Thymus (tissue), 11 donors: ENCODE measurements at regions not wholly inside any gene's neighbourhood (a gene's known extent, or its start where the extent isn't known, plus 50 kb on each side); places are given as distances from the start of the nearest gene placed in this dataset.

ENCODE experiments used
- DNase-seq, 9 donors: peaks; one replicate each; pipeline ENCODE4 v3.0.0-alpha.2; 2013; ENCODE audit warnings: low spot score in 9 of 9, low read depth in 6 of 9, missing footprints in 1 of 9
- H3K27ac ChIP-seq, 2 donors: one replicate each; pipeline ENCODE4 v1.5.1; 2013; ENCODE audit warnings: control low read depth in 1 of 2, low read depth in 1 of 2, low read length in 1 of 2, mild to moderate bottlenecking in 1 of 2, moderate library complexity in 1 of 2
- H3K27me3 ChIP-seq, 2 donors: one replicate each; pipeline ENCODE4 v1.5.1; 2013; ENCODE audit warnings: low read length in 1 of 2; ENCODE audit not compliant: control insufficient read depth in 2 of 2, insufficient read depth in 1 of 2
- H3K36me3 ChIP-seq, 2 donors: one replicate each; pipeline ENCODE4 v1.5.1; 2013; ENCODE audit warnings: low read length in 1 of 2, mild to moderate bottlenecking in 1 of 2, moderate library complexity in 1 of 2; ENCODE audit not compliant: control insufficient read depth in 2 of 2, insufficient read depth in 2 of 2
- H3K4me1 ChIP-seq, 2 donors: one replicate each; pipeline ENCODE4 v1.5.1; 2013; ENCODE audit warnings: low read length in 2 of 2; ENCODE audit not compliant: control insufficient read depth in 2 of 2, insufficient read depth in 2 of 2
- H3K4me3 ChIP-seq, 2 donors: one replicate each; pipeline ENCODE4 v1.5.1; 2013; ENCODE audit warnings: low read length in 2 of 2, control low read depth in 1 of 2, mild to moderate bottlenecking in 1 of 2
- H3K9me3 ChIP-seq, 2 donors: one replicate each; pipeline ENCODE4 v1.5.1; 2013; ENCODE audit warnings: low read length in 1 of 2, mild to moderate bottlenecking in 1 of 2; ENCODE audit not compliant: control insufficient read depth in 2 of 2, insufficient read depth in 1 of 2
- WGBS: extraction: QIAGEN DNeasy Blood & Tissue Kit; methylation state at CpG from one replicate; pipeline ENCODE4 v1.1.7; 2013; 5-methylcytosine and 5-hydroxymethylcytosine counted together
- donor health status: healthy.

DNA sequence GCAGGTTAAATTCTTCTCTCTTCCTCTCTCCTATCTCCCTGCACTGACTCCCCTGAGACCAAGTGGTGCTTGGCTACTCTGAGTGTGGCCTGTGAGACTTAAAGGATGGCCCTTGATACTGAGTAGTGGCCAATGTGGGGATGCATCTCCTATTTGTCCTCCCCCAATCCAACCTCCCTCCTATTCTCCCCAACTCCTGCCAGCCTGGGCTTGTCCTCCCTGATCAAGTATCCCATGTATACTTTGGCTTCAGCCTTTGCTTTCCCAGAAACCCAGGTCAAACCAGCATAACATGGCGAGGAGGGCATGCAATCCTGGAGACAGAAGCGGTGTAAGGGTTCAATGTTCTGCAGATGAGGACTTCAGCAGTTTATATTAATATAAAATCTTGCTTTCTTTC, 77.9 kb upstream of the GRB10 start:
- Histone ChIP-seq H3K36me3 (no peaks in the 10 kb centered on the region), H3K27ac (no peak overlapping the region), H3K27me3 (no peaks in the 10 kb centered on the region), H3K4me3 (no peak overlapping the region), H3K9me3 (no peaks in the 10 kb centered on the region), H3K4me1 (no peaks in the 10 kb centered on the region)
- whole genome bisulfite sequencing: 94% methylated on average over 2 of the region's 2 CpGs
- DNase-seq: no peak

- WGBS: 96% methylated on average over 5 of the region's 5 CpGs
- Histone ChIP-seq H3K36me3 (no peaks in the 10 kb centered on the region), H3K4me1 (no peaks in the 10 kb centered on the region), H3K27ac (no peak overlapping the region), H3K27me3 (no peaks in the 10 kb centered on the region), H3K4me3 (no peak overlapping the region), H3K9me3 (no peaks in the 10 kb centered on the region)
- DNase-seq: no peak
These were observed 77.5 kb upstream of the GRB10 start for GRCh38 chr7:50860174-50860573.

DNA sequence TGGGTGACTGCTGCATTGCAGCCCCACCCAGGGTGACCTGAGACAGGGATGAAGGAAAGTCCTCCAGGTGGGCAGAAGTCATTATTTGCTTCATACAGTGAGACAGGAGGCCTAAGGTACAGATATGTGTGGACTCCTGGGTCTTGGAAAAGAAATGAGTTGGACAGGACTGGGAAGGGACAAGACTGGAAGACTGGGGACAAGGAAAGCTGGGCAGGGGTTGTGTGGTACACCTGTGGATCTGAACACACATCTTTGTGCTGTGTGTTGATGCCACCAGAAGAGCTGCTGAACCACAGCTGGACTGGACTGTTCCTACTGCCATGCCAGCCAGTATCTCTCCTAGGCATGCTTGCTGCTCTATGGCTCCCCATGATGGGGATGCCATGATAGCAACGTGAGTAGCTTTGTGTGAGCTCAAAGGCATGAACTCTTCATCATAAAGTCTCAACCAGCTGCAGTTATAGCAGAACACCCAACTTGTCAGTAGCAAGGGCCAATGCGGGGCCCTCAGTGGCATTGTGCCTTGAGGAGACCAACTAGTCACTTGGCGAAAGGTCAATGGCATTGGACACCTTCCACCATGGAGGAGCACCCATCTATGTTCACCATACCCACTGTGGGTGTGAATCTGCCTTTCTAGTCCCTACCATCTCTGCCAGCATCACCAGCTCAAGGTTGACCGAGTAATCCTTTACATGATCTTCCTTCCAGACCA, 76.0 kb upstream of the GRB10 start:
- no peaks in the 10 kb centered on the region for H3K4me1 ChIP-seq
- DNase-seq: no peak
- H3K9me3 ChIP-seq: no peaks in the 10 kb centered on the region
- H3K27ac ChIP-seq: no peak overlapping the region
- H3K36me3 ChIP-seq: no peaks in the 10 kb centered on the region
- no peak overlapping the region for H3K4me3 ChIP-seq
- no peaks in the 10 kb centered on the region for H3K27me3 ChIP-seq
- 97% methylated on average over 4 of the region's 4 CpGs for WGBS

GRCh38 chr7:50857804-50858489, 75.3 kb upstream of the GRB10 start:
- DNase-seq: no peak
- Histone ChIP-seq H3K4me1 (no peaks in the 10 kb centered on the region), H3K36me3 (no peaks in the 10 kb centered on the region), H3K27ac (no peak overlapping the region), H3K9me3 (no peaks in the 10 kb centered on the region), H3K27me3 (no peaks in the 10 kb centered on the region), H3K4me3 (no peak overlapping the region)
- WGBS: 92% methylated on average over 6 of the region's 6 CpGs

- 88% methylated on average over 5 of the region's 5 CpGs for WGBS
- no peak overlapping the region for H3K27ac ChIP-seq
- H3K36me3 ChIP-seq: no peaks in the 10 kb centered on the region
- H3K27me3 ChIP-seq: no peaks in the 10 kb centered on the region
- H3K4me1 ChIP-seq: no peaks in the 10 kb centered on the region
- no peaks in the 10 kb centered on the region for H3K9me3 ChIP-seq
- no peak overlapping the region for H3K4me3 ChIP-seq
- no peak for DNase-seq
These were observed 74.1 kb upstream of the GRB10 start for GRCh38 chr7:50856806-50857205.

DNA sequence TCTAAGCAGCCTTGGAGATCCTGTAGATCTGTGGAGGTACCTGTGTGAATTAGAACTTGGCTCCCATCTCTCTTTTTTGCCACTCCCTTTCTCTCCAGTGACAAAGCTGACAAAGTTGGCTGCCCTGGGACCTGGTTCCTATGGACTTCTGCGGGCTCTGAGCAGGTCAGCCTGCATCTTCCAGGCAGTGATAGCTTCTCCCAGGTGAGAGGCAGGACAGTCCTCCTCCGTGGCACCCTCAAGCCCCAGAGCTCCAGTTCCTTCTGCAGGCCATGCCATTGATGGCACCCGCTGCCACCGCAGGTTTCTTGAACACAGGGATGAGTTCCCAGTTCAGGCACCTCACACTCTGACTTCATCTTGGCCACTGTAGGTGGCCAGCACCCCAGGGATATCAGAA, 73.5 kb upstream of the GRB10 start:
- Histone ChIP-seq H3K4me1 (no peaks in the 10 kb centered on the region), H3K27ac (no peak overlapping the region), H3K4me3 (no peak overlapping the region), H3K9me3 (no peaks in the 10 kb centered on the region), H3K27me3 (no peaks in the 10 kb centered on the region), H3K36me3 (no peaks in the 10 kb centered on the region)
- WGBS: 93% methylated on average over 4 of the region's 4 CpGs
- DNase-seq: no peak

- no peak overlapping the region for H3K27ac ChIP-seq
- no peaks in the 10 kb centered on the region for H3K27me3 ChIP-seq
- H3K4me3 ChIP-seq: no peak overlapping the region
- DNase-seq: no peak
- H3K9me3 ChIP-seq: no peaks in the 10 kb centered on the region
- H3K4me1 ChIP-seq: no peaks in the 10 kb centered on the region
- H3K36me3 ChIP-seq: no peaks in the 10 kb centered on the region
- 96% methylated on average over 5 of the region's 5 CpGs for WGBS
These were observed 72.8 kb upstream of the GRB10 start for GRCh38 chr7:50855526-50855925.

GRCh38 chr7:50854831-50855230, 72.1 kb upstream of the GRB10 start:
- H3K27me3 ChIP-seq: no peaks in the 10 kb centered on the region
- H3K36me3 ChIP-seq: no peaks in the 10 kb centered on the region
- no peaks in the 10 kb centered on the region for H3K4me1 ChIP-seq
- H3K4me3 ChIP-seq: no peak overlapping the region
- H3K9me3 ChIP-seq: no peaks in the 10 kb centered on the region
- WGBS: 98% methylated on average over 3 of the region's 3 CpGs
- no peak overlapping the region for H3K27ac ChIP-seq
- no peak for DNase-seq

- Histone ChIP-seq H3K9me3 (no peaks in the 10 kb centered on the region), H3K36me3 (no peaks in the 10 kb centered on the region), H3K27me3 (no peaks in the 10 kb centered on the region), H3K27ac (no peak overlapping the region), H3K4me1 (no peaks in the 10 kb centered on the region), H3K4me3 (no peak overlapping the region)
- WGBS: 94% methylated on average over 6 of the region's 6 CpGs
- DNase-seq: no peak
These were observed 71.6 kb upstream of the GRB10 start for GRCh38 chr7:50854247-50854646.
